ENCODE measurements at regions not wholly inside any gene's neighbourhood (a gene's known extent, or its start where the extent isn't known, plus 50 kb on each side); places are given as distances from the start of the nearest gene placed in this dataset.
A peak's percentile ranks its signal among the peaks of the same experiment; 100 is the strongest.

DNA sequence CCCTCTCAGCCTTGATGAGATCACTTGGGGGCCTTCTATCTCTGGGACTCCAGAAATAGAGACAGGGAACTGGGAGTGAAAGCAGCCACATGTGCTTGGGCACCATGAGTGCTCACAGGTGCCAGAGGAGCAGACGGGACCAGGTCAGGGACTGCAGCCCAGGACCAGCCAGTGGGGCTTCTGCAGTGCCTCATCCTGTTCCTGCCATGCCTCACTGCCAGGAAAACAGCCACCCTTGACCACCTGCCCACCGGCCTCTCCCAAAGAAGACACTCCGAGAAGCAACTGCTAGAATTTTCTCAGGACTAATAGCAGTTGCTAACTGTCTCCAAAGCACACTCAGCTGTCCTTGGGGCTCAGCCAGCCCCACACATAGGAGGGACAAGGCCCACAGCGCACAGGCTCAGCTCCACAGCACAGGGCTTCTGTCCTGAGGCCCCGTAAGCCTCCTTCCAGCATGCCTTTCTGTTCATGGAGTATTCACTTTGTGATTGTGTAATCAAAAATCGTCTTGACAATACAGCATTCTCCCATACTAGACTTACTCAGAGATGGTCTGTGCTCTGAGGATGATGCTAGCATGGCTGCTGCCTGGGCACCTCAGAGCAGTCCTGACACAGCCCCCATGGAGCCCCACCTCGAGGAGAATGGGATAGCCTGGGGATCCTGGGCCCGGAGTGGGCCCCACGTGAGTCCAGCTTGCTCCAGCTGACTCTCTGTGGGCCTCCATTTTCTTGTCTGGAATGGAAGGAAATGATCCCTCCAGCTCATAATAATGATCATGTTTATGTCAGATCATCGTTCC is 115.7 kb upstream of the RET start:
- in situ Hi-C loops (cut with HindIII; ENCODE audit: low pct_unique_long_range_greater_than_20kb, low sequenced_read_pairs) = no loop called here
- DNase-seq (ENCODE audit: low read depth, low spot score) = no peak

DNA sequence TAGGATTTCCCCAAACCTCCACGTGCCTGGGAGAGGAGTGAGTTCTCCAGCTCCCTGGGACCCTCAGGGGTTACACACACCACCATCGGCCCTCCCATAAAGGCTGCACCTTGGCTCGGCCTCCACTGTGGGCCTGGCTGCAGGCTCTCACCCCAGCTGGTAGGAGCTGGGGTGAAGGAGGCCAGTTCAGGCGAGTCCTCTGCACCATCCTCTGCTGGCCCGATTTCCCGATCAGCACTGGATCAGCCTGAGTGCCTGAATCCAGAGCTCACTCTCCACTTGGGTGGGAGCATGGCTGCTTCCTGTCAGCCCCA is 115.1 kb upstream of the RET start:
- in situ Hi-C loops (cut with HindIII; ENCODE audit: low pct_unique_long_range_greater_than_20kb, low sequenced_read_pairs) = no loop called here
- no peak for DNase-seq (ENCODE audit: low read depth, low spot score)

DNA sequence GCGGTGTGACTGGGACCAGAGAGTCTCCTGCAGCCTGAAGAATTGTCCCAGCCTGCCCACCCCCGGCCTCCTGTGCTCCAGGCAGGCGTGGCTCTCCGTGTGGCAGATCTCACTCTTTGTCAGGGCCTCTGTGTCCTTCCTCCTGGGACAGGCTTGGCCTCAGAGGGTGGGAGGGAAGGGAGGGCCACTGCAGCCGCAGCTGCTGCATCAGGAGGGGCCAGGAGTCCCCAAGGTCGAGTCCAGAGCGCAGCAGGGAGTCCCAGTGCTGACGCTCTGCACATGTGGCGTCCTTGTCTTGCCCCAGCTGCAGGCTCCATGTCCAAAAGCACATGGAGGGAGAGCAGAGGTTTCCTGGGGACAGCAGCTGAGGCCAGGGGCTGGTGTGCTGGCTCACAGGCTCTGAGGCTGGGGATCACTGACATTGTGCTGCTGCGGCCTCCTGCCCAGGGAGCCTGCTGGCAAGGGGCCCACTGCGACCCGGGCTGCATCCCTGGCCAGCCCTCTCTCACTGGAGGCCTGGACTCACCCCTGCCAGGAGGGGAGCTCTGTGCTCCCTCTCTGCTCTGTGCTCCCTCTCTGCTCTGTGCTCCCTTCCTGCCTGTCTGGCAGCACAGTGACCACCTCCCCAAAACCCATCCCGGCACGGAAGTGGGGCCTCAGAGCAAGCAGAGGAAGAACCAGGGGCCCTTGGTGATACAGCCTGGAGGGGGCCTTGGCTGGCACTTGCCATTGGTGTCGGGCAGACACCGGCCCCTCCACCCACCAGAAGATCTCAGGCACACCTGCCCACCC is 114.6 kb upstream of the RET start:
- no peak for DNase-seq (ENCODE audit: low read depth, low spot score)
- in situ Hi-C loops (cut with HindIII; ENCODE audit: low pct_unique_long_range_greater_than_20kb, low sequenced_read_pairs) = no loop called here

DNA sequence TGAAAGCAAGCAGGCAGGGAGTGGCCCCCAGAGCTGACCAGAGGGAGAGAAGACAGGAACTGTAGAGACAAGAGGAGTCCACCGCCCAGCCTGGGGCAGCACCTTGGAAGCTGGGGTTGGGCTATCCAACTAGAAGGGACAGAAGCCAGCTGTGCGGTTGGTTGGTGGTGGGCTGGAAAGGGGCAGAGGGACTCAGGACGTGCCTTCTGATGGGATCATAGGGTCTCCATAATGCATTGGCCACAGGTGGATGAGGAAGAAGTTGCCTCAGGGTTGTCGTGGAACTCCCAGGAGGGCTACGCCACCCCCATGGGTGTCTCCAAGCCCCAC is 114.0 kb upstream of the RET start:
- in situ Hi-C loops (cut with HindIII; ENCODE audit: low pct_unique_long_range_greater_than_20kb, low sequenced_read_pairs) = no loop called here

DNA sequence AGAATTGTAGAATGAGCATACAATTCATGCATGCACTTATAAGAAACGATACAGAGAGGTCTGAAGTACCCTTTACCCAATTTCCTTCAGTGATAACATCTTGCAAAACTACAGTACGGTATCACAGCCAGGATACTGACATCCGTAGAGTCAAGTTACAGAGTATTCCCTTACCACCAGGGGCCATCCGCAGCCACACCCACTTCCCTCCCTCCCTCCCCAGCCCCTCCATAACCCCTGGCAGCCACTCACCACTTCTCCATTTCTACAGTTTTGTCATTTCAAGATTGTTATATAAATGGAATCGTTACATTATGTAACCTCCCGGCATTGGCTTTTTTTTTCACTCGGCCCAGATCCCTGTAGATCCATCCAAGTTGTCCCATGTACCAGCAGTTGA is 113.6 kb upstream of the RET start:
- in situ Hi-C loops (cut with HindIII; ENCODE audit: low pct_unique_long_range_greater_than_20kb, low sequenced_read_pairs) = no loop called here
- DNase-seq (ENCODE audit: low read depth, low spot score) = no peak

More for the DNA sequence above, 114.0 kb upstream of the RET start:
- no peak for DNase-seq (ENCODE audit: low read depth, low spot score)

DNA sequence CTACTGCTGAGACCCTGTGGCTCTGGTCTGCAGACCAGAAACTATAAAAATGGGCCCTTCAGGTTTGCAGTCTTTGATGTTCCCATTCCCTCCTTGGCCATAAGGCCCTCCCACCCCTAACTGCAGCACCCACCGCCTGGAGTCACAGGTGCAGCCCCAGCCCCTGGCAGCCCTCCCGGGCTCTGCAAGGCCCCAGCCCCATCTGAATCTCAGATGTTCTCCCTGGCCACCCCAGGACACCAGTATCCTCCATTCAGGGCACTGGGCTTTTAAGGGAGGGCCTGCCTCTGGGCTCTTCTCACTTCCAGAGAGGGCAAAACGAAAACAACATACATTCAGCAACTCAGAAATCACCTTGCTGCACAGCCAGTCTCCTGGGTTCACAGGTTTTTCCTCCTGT is 107.7 kb upstream of the RET start:
- in situ Hi-C loops (cut with HindIII; ENCODE audit: low pct_unique_long_range_greater_than_20kb, low sequenced_read_pairs) = no loop called here
- no peak for DNase-seq (ENCODE audit: low read depth, low spot score)

DNA sequence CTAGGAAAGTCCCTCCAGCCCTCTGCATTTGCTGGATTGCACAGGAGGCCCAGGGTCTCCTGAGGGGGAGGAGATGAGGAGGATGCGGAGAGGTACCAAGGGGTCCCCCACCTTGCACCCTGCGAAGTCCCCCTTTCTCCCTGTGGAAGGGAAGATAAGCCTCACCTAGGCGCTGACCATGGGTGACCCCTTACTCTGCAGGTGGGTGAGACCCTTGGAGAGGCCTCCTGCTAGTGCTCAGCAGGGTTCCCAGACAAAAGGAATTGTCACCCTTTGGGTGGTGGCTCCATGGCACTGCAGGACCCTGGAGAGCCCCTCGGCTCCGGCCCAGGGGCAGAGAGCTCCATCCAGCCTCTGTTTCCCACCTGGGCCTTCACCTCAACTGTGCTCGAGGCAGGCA is 107.0 kb upstream of the RET start:
- in situ Hi-C loops (cut with HindIII; ENCODE audit: low pct_unique_long_range_greater_than_20kb, low sequenced_read_pairs) = no loop called here
- no peak for DNase-seq (ENCODE audit: low read depth, low spot score)

DNA sequence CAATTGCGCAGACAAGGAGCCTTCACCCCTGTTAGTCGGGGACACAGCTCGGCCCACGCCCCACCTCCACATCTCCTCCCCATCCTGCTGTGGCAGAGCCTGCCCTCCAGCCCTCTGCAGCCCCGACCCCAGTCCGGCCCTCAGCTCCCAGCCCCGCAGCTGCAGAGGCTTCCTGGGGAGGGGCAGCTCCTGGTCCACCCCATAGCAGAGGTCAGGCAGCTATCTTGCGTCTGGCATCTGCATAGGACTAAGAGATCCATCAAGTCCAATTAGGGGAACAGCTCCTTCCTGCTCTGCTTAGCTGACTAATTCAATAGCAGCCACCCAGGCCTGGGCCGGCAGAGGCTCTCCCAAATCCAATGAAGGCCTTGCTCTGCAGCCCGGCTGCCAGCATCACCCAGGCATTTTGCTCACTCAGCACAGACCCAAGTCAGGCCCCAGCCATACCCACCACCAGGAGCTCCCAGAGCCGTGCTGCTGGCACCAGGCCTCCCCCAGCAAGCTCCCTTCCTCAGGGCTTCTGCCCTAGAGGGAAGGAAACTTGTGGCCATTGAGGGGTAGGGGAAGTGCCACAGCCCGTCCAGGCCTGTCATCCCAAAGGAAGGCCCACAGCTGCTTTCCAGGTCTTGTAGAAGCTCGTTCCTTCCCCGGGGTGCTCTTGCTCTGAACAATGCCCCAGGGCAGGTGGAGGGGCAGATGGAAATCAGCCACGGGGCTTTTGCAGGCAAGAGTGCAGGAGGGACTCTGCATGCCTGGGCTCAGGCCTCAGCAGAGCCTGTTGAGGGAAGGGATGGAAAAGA is 106.2 kb upstream of the RET start:
- no peak for DNase-seq (ENCODE audit: low read depth, low spot score)
- in situ Hi-C loops (cut with HindIII; ENCODE audit: low pct_unique_long_range_greater_than_20kb, low sequenced_read_pairs) = no loop called here

DNA sequence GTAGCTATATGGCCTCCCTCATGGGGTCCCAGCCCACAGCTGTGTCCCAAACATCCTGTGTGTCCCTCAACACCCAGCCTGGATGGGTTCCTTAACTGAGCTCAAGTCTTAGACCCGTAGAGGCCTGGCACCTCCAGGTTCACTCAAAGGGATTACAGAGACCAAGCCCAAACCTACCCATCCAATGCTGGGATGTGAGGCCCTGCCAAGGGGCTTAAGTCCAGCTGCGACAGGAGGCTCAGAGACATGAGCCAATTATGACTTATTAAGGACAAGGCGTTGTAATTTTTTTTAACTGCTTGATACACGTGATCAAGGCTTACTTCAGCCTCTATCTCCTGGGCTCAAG is 105.6 kb upstream of the RET start:
- in situ Hi-C loops (cut with HindIII; ENCODE audit: low pct_unique_long_range_greater_than_20kb, low sequenced_read_pairs) = no loop called here
- no peak for DNase-seq (ENCODE audit: low read depth, low spot score)

DNA sequence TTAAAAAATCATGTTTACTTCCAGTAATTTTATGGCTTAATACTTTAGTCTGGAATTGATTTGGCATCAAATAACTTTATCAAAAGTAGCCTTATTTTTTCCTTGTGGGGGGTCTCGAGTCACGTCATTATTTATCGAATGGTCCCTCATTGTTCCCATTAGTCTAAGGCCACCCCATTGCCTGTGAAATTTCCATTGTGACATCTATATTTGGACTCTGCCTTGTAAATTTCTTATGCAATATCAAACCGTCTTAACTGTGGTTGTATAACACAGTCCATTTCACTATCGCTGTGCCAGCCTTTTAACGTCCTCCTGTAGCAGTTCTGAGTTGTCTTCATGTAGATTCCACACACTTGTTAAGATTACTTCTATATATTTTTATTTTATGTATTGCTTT is 103.9 kb upstream of the RET start:
- in situ Hi-C loops (cut with HindIII; ENCODE audit: low pct_unique_long_range_greater_than_20kb, low sequenced_read_pairs) = no loop called here
- no peak for DNase-seq (ENCODE audit: low read depth, low spot score)

DNA sequence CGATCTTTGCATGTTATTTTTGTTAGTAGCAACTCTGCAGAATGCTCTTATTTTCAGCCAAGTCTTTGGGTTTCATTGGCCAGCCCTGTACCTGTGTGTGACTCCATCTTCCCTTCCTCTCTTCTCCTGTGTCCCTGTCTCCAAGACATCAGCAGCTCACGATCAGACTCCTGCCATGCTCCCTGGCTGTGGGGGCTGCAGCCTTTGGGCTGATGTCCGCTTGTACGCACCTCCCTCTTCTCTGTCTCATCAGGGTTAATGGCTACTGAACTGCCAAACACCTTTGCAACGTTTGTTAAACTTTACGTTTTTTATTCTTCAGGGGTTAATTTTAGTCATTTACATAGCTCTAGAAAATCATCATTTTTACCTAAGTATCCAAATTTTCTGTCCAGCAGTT is 103.5 kb upstream of the RET start:
- no peak for DNase-seq (ENCODE audit: low read depth, low spot score)
- in situ Hi-C loops (cut with HindIII; ENCODE audit: low pct_unique_long_range_greater_than_20kb, low sequenced_read_pairs) = no loop called here

DNA sequence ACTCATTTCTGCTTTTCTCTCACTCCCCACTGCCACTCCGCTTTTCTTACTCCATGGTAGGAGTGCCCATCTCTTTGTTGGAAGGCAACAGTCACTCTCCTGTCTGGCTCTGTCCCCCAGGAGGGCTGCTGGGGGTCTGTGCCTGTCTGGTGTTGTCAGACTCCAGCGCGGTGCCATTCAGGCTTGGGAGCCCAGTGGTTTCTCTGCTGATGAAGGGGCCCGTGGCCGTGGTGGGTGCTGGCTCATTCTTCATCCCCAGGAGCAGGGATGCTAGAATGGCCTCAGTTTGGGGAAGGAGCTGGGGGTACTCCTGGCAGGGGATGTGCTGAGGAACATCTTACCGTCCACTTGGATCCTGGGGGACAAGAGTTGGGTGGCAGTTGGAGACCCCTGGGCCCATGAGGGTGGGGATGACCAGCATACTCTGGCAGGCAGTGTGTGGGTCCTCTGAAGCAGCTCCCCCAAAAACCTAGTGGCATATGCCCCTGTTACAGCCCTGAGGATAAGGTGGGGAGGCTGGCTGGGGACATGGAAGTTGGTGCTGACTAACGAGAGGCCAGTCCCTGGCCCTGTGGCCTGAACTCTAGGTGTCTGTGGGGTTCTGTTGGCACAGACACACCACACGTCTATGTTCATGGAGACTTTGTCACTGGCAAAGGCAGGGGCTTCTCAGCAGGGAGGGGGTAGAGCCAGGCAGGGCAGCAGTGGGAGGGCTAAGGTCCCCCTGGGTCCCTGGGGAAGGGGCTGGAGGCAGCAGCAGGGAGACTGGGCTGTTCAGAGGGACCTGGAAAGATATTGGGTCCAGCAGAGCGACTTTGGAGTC is 102.8 kb upstream of the RET start:
- in situ Hi-C loops (cut with HindIII; ENCODE audit: low pct_unique_long_range_greater_than_20kb, low sequenced_read_pairs) = no loop called here
- DNase-seq (ENCODE audit: low read depth, low spot score) = no peak

DNA sequence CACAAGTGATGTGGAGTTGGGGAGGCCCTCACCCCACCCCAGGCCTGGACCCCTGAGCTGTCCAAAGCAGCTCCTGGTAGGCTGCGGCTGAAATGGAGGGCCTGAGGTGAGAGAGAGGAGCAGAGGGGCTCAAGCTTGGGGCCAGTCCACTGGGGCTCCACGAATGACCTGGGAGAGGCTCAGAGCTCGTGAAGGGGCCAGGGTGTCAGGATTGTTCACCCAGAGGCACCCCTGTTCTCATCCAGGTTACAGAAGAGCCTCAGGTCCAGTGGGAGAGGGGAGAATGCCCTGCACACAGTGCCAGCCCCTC is 102.2 kb upstream of the RET start:
- no peak for DNase-seq (ENCODE audit: low read depth, low spot score)
- in situ Hi-C loops (cut with HindIII; ENCODE audit: low pct_unique_long_range_greater_than_20kb, low sequenced_read_pairs) = no loop called here

DNA sequence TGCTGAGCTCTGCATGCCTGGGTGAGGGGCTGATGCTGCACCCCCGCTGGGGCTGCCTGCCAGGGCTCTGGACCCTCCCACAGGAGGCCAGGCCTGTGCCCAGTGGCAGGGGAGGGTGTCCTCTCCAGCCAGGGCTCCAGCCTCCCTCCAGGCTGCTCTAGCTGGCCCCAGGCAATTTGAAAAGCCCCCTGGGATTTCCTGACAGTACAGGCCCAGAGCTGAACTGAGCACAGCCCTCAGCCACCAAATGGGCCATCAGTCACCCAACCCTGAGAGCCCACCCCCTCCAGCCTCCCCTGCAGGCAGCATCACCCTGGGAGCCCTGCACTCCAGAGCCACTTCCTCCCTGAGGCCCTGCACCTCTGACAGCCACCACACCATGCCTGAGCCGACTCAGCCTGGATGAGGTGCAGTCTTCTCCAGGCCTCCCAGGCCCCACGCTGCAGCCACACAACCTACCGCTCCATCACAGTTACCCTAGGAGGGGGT is 101.8 kb upstream of the RET start:
- no peak for DNase-seq (ENCODE audit: low read depth, low spot score)
- in situ Hi-C loops (cut with HindIII; ENCODE audit: low pct_unique_long_range_greater_than_20kb, low sequenced_read_pairs) = no loop called here

DNA sequence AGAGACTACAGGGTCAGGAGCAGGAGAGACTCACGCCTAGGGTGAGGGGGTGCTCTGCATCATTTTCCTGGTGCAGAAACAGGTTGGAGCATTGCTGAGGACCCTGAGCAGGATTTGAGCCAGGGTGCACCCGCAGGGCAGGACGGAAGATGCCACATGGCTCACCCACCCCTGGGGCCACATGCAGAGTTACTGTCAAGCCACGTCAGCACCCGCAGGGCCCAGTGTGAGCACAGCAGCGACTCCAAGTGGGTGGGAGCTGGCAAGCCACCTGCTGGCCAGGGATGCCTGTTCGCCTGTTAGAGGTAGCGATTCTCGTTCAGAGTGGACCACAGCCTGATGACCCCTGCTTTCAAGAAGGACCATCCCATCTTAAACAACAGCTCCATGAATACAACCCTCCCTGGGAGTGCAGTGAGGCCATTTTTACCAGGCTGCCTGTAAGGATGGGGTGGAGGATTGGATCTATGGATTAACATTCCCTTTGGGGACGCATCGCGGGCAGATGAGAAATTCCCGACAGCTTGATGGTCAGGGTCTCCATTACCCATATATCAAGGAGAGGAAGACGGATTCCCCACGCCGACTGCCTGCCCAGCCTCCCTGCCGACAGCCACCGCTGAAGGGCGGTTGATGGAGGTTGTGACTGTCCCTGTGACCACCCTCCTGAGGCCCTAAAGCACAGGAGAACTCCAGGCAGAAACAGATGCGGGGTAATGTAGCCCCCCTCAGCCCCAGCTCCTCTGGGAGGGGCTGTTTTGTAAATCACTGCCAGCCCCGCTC is 101.1 kb upstream of the RET start:
- DNase-seq (ENCODE audit: low read depth, low spot score) = peak; percentile 45
- in situ Hi-C loops (cut with HindIII; ENCODE audit: low pct_unique_long_range_greater_than_20kb, low sequenced_read_pairs) = no loop called here

DNA sequence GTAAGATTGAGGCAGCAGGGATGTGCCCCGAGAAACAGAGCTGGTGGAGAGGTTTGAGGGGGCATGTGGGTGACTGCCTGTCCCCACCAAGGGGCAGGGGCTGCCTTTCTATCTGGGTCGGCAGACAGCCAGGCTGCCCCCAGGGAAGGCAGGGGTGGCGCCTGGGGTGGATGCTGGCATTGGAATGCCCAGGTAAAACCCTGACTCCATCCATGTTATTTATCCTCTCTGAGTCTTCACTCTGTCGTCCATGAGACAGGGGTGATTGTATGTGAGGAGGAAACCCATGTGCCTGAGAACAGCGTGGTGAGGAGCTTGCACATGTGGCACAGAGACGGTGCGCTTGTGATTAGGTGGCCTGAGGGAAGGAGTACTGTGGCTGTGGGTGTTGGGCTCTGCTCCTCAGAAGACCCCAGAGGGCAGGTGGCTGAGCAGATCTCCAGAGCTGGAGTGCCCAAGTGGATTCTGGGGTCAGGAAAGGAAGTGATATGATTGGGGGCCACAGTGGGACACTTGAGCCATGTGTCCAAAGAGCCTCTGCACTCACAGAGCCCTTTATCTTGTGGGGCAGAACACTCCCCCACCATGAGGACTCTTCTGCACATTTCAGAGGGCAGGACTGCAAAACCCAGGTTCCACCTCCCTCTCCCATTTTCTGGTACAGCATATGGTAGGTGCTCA is 100.4 kb upstream of the RET start:
- in situ Hi-C loops (cut with HindIII; ENCODE audit: low pct_unique_long_range_greater_than_20kb, low sequenced_read_pairs) = no loop called here
- no peak for DNase-seq (ENCODE audit: low read depth, low spot score)

DNA sequence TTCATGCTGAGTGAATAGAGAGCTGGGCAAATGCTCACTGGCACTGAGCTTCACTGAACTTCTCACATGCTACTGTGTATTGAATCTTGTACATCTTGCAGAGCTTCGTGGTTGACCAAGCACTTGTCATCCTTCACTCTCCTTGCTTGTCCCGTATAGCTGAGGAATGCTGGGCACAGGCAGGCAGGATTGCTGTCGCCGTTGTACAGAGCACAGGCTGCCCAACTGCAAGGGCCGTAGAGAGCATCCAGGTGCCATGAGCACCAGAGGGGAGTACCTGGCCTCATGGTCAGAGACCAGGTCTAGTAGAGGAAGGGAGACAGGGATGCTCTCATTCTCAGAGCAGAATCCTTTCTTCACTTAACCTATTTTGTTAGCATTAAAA is 99.8 kb upstream of the RET start:
- in situ Hi-C loops (cut with HindIII; ENCODE audit: low pct_unique_long_range_greater_than_20kb, low sequenced_read_pairs) = no loop called here
- no peak for DNase-seq (ENCODE audit: low read depth, low spot score)
